Astrocyte of the spinal cord (primary cell): ENCODE measurements at regions not wholly inside any gene's neighbourhood (a gene's known extent, or its start where the extent isn't known, plus 50 kb on each side); places are given as distances from the start of the nearest gene placed in this dataset.
"Not testable (repeated sequence)": the region's sequence is repeated elsewhere in the genome, so short reads cannot be mapped to it uniquely, and the experiment has no call there.

Experiments used
- DNase-seq: peaks from one replicate; pipeline ENCODE4 v3.0.0; 2011; ENCODE audit warnings: low read depth, low spot score
- H3K4me3 ChIP-seq: 2 replicates; pipeline ENCODE4 v1.5.1; 2011; ENCODE audit warnings: low read depth, mild to moderate bottlenecking, low read length, moderate library complexity
- CTCF ChIP-seq: IDR thresholded peaks from 2 replicates; pipeline ENCODE4 v1.5.1; 2012; ENCODE audit warnings: low read depth, mild to moderate bottlenecking, low read length, inconsistent platforms
- in situ Hi-C: cut with HindIII; loops from 2 replicates; pipeline ENCODE4 v1.10.0; 2017; ENCODE audit warnings: low sequenced_read_pairs

- no peak overlapping the region for H3K4me3 ChIP-seq
- DNase-seq, result no peak
- in situ Hi-C loops, result no loop called here
- TF ChIP-seq CTCF, result no peak
Observed at GRCh38 chr4:97123573-97123972, 1019.7 kb downstream of the STPG2 start.

- no peak for DNase-seq
- in situ Hi-C loops, result no loop called here
- TF ChIP-seq CTCF, result no peak
- no peak overlapping the region for H3K4me3 ChIP-seq
Observed at GRCh38 chr4:97132435-97132834, 1010.8 kb downstream of the STPG2 start.

- in situ Hi-C loops, result no loop called here
- no peak overlapping the region for H3K4me3 ChIP-seq
- DNase-seq, result peak; percentile 13
- TF ChIP-seq CTCF, result no peak
Observed at GRCh38 chr4:97134456-97134855, 1008.8 kb downstream of the STPG2 start.

GRCh38 chr4:97139791-97140190, 1003.5 kb downstream of the STPG2 start:
- TF ChIP-seq CTCF, result no peak
- DNase-seq, result no peak
- in situ Hi-C loops, result no loop called here
- H3K4me3 ChIP-seq, result no peak overlapping the region

GRCh38 chr4:97140545-97140944, 1002.7 kb downstream of the STPG2 start:
- DNase-seq, result no peak
- in situ Hi-C loops, result no loop called here
- no peak overlapping the region for H3K4me3 ChIP-seq
- no peak for TF ChIP-seq CTCF

- H3K4me3 ChIP-seq, in situ Hi-C loops, DNase-seq: not testable (repeated sequence)
Observed at GRCh38 chr4:97141332-97141731, 1001.9 kb downstream of the STPG2 start.

- DNase-seq, result no peak
- in situ Hi-C loops, result no loop called here
- TF ChIP-seq CTCF, result no peak
- no peak overlapping the region for H3K4me3 ChIP-seq
Observed at GRCh38 chr4:97142410-97142809, 1000.9 kb downstream of the STPG2 start.
